Anterior cingulate cortex (tissue), 58 donors: ENCODE measurements at regions not wholly inside any gene's neighbourhood (a gene's known extent, or its start where the extent isn't known, plus 50 kb on each side); places are given as distances from the start of the nearest gene placed in this dataset.
A peak's percentile ranks its signal among the peaks of the same experiment; 100 is the strongest.

Experiments used
- DNase-seq, 58 donors: peaks; one replicate each; lab custom pipeline; 2025; lab: John Stamatoyannopoulos, UW

GRCh38 chr17:77319211-77320043 is 178.7 kb downstream of the SEC14L1 start:
- peak in 8 of 58 donors; percentile 19 to 49 (median 26) for DNase-seq

GRCh38 chr17:77320044-77320440 is 179.3 kb downstream of the SEC14L1 start:
- DNase-seq = no peak

- DNase-seq = peak in 11 of 58 donors; percentile 31 to 66 (median 41)
Observed at GRCh38 chr17:77320485-77321256, 179.9 kb downstream of the SEC14L1 start.

DNA sequence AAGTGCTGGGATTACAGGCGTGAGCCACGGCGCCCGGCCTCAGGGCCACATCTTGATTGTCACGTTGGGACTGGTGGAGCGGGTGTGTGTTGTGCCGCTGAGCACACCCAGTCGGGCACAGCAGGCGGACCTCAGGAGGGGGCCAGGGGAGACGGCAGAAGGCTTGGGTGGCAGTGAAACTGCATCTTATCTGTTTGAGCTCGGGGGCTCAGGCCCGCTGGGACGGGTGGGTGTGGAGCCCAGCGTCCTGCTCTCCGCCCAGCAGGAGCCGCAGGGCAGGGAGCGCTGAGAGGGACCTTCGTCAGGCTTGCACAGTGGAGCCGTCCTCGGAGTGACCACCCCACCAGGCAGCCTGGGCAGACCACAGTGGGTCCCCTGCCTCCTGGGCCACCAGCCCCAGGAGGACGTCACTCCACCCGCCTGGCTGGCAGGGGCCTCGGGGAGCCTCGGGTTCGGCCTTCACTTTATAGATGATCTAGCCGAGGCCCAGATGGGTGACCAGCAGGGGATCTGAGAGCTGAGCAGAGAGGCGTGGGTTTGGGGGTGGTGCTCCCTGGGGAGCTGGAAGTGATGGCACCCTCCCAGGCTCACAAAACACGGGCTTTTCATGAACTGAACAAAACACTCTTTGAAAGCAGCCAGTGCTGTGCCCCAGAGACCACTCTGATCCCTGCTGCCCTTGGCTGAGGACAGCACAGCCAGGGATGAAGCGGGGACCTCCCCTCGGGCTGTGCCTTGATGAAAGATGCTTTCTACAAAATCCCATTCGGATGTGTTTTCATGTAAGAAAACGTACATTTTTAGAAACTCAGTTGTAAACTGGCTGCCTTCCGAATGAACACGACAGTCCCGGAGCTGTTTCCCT is 181.1 kb downstream of the SEC14L1 start:
- DNase-seq = peak in 10 of 58 donors; percentile 18 to 49 (median 26)

DNA sequence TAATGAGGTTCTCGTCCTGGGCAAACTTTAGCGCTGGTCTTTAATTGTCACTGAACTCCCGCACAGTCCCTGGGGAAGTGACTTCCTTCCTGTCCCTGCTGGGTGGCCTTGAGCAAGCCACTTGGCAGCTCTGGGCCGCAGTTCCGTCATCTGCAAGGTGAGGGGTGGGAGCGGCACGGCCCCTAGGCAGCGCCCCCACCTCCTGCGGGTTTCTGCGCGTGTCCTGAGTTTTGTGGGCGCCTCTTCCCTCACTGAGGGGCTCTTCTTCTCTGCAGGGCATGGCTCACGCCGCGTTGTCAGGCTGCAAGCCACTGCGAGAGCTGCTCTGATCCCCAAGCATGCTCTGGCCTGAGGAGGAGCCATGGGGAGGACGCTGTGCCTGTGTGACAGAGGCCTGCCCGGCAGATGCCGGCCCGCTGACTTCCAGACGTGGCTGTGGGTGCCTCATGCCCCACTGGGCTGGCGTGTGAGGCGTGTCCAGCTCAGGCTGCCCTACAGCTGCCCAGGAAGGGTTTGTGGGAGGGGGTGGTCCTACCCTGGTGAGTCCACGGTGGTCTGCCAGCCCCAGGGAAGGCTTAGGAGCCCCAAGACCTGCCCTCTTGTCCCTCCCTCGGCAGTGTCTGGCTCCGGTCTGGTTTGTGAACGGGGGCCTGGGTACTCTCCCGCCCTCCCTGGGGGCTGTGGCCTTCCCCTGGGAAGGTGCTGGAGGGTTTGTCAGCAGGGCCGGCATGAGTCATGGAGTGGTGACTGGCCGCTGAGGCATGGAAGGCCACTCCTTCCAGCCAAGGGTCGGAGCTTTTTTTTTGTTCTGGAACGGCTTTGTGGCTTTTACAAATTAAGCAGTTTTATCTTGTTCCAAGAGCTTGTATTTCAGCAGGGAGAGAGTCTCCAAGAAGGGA is 182.0 kb downstream of the SEC14L1 start:
- peak in 6 of 58 donors; percentile 25 to 73 (median 37) for DNase-seq

DNA sequence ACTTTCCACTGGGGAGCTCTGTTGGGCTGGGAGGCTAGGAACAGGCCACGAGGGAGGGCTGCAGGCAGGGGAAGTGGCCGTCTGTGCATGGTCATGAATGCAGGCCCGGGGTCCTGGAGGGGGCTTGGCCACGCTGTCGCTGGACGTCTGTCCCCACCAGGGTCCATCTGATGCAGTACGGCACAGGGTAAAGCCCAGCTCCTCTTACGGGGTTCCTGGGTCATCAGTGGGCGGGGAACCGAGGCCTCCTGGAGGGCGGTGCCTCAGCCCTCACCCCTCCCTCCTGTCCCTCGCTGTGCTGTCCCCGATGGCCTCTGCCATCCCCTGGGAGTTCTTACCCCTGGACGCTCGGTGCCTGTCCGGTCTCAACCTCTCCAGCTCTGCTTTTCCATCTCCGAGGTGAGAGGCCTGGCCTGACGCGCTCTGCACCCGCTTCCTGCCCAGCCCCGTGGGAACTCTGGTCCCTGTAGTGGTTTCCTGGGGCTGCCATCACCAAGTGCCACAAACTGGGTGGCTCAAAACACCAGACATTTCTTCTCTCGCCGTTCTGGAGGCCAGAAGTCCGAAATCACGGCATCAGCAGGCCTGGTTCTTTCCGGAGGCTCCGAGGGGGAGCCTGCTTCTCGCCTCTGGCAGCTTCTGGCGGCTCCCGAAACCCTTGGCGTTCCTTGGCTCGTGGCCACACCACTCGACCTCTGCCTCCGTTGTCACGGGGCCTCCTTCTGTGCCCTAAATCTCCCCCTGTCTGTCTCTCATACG is 182.8 kb downstream of the SEC14L1 start:
- DNase-seq = no peak

GRCh38 chr17:77324227-77324626 is 183.5 kb downstream of the SEC14L1 start:
- DNase-seq = no peak

- no peak for DNase-seq
Observed at GRCh38 chr17:77325577-77326075, 184.9 kb downstream of the SEC14L1 start.

GRCh38 chr17:77326076-77326591 is 185.4 kb downstream of the SEC14L1 start:
- DNase-seq = no peak

DNA sequence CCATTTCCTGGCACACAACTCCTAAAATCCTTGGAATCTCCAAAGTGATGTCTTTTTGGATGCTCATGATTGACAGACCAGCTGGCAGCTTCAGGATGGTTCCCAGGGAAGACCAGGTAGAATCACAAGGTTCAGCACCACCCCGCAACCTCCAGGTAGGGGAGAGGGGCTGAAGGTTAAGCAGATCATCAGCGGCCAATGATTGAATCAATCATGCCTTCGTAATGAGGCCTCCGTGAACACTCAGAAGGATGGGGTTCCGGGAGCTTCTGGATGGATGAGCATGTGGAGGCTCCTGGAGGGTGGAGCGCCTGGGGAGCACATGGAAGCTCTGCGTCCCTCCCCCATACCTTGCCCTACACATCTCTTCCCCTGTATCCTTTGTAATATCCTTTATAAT is 185.9 kb downstream of the SEC14L1 start:
- no peak for DNase-seq

- no peak for DNase-seq
Observed at GRCh38 chr17:77327181-77327565, 186.4 kb downstream of the SEC14L1 start.

DNA sequence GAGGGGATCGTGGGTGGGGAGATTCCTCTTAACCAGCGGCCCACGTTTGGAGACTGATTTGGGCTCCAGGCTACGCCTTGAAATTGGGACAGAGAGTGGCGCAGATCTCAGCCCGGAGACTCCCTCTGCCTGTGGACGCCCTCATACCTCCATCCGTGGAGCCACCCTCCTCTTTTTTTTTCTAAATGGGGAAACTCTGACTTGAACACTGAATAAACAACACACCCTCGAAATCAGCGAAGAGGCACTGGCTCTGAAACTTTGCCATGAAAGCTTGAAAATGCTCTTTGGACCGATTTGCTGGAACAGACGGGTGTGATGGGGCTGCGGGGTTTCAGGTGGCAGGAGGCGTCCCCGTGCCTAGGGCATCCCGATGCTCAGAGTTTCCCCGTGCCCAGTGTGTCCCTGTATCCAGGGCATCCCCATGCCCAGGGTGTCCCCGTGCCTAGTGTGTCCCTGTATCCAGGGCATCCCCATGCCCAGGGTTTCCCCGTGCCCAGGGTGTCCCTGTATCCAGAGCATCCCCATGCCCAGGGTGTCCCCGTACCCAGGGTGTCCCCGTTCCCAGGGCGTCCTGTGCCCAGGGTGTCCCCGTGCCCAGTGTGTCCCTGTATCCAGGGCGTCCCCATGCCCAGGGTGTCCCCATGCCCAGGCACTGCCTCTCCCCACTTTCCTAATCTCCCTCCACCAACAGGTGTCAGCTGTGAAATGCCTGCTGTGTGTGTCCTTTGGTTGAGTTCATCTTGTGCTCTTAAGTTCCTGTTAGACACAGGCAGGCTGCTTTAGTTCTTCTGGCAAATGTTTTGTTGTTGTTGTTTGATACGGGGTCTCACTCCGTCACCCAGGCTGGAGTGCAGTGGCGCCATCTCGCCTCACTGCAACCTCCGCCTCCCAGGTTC is 187.0 kb downstream of the SEC14L1 start:
- DNase-seq = peak in 2 of 58 donors; percentile 33 to 43

- no peak for DNase-seq
Observed at GRCh38 chr17:77328823-77329740, 188.3 kb downstream of the SEC14L1 start.

- no peak for DNase-seq
Observed at GRCh38 chr17:77329741-77330531, 189.2 kb downstream of the SEC14L1 start.

- no peak for DNase-seq
Observed at GRCh38 chr17:77330602-77331081, 189.9 kb downstream of the SEC14L1 start.
